ENCODE measurements at regions not wholly inside any gene's neighbourhood (a gene's known extent, or its start where the extent isn't known, plus 50 kb on each side); places are given as distances from the start of the nearest gene placed in this dataset.

GRCh38 chr20:6575912-6576401 lies 191.5 kb upstream of the BMP2 start:
- H3K36me3 ChIP-seq, result no peaks in the 10 kb centered on the region
- no peak for TF ChIP-seq CTCF (IDR thresholded peaks at IDR 0.05)
- H3K27me3 ChIP-seq, result no peaks in the 10 kb centered on the region
- H3K4me1 ChIP-seq (ENCODE audit: control insufficient read depth in 1 of 2, insufficient read depth in 1 of 2, low read depth in 1 of 2, low read length in 1 of 2), result no peaks in the 10 kb centered on the region
- H3K27ac ChIP-seq, result no peak overlapping the region
- no peaks in the 10 kb centered on the region for H3K9me3 ChIP-seq
- H3K4me3 ChIP-seq (ENCODE audit: low read depth in 1 of 2, low read length in 1 of 2), result no peak overlapping the region

GRCh38 chr20:6566821-6567220 lies 200.7 kb upstream of the BMP2 start:
- no peaks in the 10 kb centered on the region for H3K27me3 ChIP-seq
- H3K9me3 ChIP-seq, result no peaks in the 10 kb centered on the region
- H3K4me1 ChIP-seq (ENCODE audit: control insufficient read depth in 1 of 2, insufficient read depth in 1 of 2, low read depth in 1 of 2, low read length in 1 of 2), result no peaks in the 10 kb centered on the region
- no peak overlapping the region for H3K27ac ChIP-seq
- H3K4me3 ChIP-seq (ENCODE audit: low read depth in 1 of 2, low read length in 1 of 2), result no peak overlapping the region
- H3K36me3 ChIP-seq, result no peaks in the 10 kb centered on the region
- no peak for TF ChIP-seq CTCF (IDR thresholded peaks at IDR 0.05)

GRCh38 chr20:6562111-6562510 lies 205.4 kb upstream of the BMP2 start:
- Histone ChIP-seq H3K27ac (no peak overlapping the region), H3K36me3 (no peaks in the 10 kb centered on the region), H3K4me3 (ENCODE audit: low read depth in 1 of 2, low read length in 1 of 2) (no peak overlapping the region), H3K9me3 (no peaks in the 10 kb centered on the region), H3K27me3 (no peaks in the 10 kb centered on the region), H3K4me1 (ENCODE audit: control insufficient read depth in 1 of 2, insufficient read depth in 1 of 2, low read depth in 1 of 2, low read length in 1 of 2) (no peaks in the 10 kb centered on the region)
- TF ChIP-seq CTCF (IDR thresholded peaks at IDR 0.05), result no peak

- Histone ChIP-seq H3K27ac (no peak overlapping the region), H3K36me3 (no peaks in the 10 kb centered on the region), H3K27me3 (no peaks in the 10 kb centered on the region), H3K4me1 (ENCODE audit: control insufficient read depth in 1 of 2, insufficient read depth in 1 of 2, low read depth in 1 of 2, low read length in 1 of 2) (no peaks in the 10 kb centered on the region), H3K4me3 (ENCODE audit: low read depth in 1 of 2, low read length in 1 of 2) (no peak overlapping the region), H3K9me3 (no peaks in the 10 kb centered on the region)
- no peak for TF ChIP-seq CTCF (IDR thresholded peaks at IDR 0.05)
Measured at GRCh38 chr20:6560978-6561377, 206.5 kb upstream of the BMP2 start.

- Histone ChIP-seq H3K4me3 (ENCODE audit: low read depth in 1 of 2, low read length in 1 of 2) (no peak overlapping the region), H3K27ac (no peak overlapping the region), H3K4me1 (ENCODE audit: control insufficient read depth in 1 of 2, insufficient read depth in 1 of 2, low read depth in 1 of 2, low read length in 1 of 2) (no peaks in the 10 kb centered on the region), H3K36me3 (no peaks in the 10 kb centered on the region), H3K27me3 (no peaks in the 10 kb centered on the region), H3K9me3 (no peaks in the 10 kb centered on the region)
- TF ChIP-seq CTCF (IDR thresholded peaks at IDR 0.05), result no peak
Measured at GRCh38 chr20:6559791-6560190, 207.7 kb upstream of the BMP2 start.

GRCh38 chr20:6558341-6558740 lies 209.1 kb upstream of the BMP2 start:
- Histone ChIP-seq H3K4me1 (ENCODE audit: control insufficient read depth in 1 of 2, insufficient read depth in 1 of 2, low read depth in 1 of 2, low read length in 1 of 2) (no peaks in the 10 kb centered on the region), H3K27ac (no peak overlapping the region)
- TF ChIP-seq CTCF (IDR thresholded peaks at IDR 0.05), result no peak

More at GRCh38 chr20:6558341-6558740, 209.1 kb upstream of the BMP2 start:
- no peak overlapping the region for H3K4me3 ChIP-seq (ENCODE audit: low read depth in 1 of 2, low read length in 1 of 2)
- no peaks in the 10 kb centered on the region for H3K27me3 ChIP-seq
- H3K9me3 ChIP-seq, result no peaks in the 10 kb centered on the region
- no peaks in the 10 kb centered on the region for H3K36me3 ChIP-seq

Data from neutrophil (primary cell).